Stimulated activated CD8-positive, alpha-beta memory T cell treated with anti-CD3 and anti-CD28 coated beads, Interleukin-15, amount 100 ng/mL, for 24 hours (primary cell): ENCODE measurements at regions not wholly inside any gene's neighbourhood (a gene's known extent, or its start where the extent isn't known, plus 50 kb on each side); places are given as distances from the start of the nearest gene placed in this dataset.

Experiments used
- DNase-seq: peaks from one replicate; pipeline ENCODE4 v3.0.0-alpha.2; 2020; ENCODE audit warnings: low read depth

DNA sequence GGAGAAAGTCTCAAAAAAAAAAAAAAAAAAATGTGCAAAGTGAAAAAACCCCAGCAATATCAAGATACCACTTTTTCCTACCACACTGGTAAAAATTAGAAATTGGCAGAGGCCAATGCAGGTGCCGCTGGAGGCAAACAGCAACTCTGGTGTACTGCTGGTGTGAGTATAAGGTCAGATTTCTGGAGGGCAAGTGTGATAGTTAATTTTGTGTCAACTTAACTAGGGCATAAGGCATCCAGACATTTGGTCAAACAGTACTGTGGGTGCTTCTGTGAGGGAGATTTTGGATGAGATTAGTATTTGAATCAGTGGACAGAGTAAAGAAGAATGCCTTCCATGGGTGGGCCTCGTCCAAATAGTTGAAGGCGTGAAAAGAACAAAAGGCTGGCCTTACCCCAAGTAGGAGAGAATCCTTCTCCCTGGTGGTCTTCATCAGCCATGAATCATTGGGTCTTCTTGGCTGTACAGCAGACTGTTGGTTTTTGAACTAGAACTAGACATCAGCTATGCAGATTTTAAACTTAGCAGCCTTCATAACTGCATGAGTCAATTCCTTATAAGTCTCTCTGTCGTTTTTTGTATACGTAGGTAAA is 52.8 kb upstream of the FHL2 start:
- no peak for DNase-seq

DNA sequence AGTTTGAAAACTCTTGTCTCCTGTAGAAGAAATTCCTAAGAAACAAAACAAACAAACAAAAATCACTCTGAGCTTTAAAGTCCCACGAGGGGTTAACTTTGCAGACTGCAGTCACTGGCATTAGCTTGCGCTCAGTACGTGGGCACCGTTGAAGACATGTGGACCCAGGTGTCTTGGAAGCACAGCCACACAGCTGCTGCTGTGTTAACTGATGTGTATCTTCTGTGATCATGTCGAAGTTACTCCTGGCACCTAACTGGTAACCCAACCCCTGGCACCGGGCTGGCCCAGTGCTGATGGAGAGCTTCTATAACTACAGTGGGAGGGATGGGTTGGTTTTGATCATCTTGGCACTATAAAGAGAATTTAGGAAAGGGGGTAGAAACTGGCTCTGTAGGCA is 51.6 kb upstream of the FHL2 start:
- DNase-seq: no peak

DNA sequence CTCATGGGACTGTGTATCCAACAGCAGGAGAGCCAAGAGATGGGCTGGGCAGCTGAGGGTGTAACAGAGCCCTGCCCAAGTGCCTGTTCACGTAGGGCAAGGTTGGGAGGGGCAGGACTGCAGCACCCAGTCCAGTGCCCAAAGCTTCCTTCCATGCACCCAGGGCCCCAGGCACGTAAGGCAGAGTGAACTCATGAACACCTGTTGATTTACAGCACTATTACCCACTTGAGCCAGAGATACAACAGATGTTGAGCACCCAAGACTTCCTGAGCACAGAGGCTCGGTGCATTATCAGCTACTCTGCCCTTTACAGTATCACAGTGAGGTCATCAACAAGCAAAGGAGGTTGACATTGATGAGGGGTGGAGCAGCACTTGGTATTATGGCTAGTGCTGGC is 50.2 kb upstream of the FHL2 start:
- no peak for DNase-seq
